Transverse colon (tissue), 4 donors: ENCODE measurements at regions not wholly inside any gene's neighbourhood (a gene's known extent, or its start where the extent isn't known, plus 50 kb on each side); places are given as distances from the start of the nearest gene placed in this dataset.

Source experiments
- DNase-seq: peaks from one replicate; pipeline ENCODE4 v3.0.0-alpha.2; 2019
- H3K27ac ChIP-seq, 4 donors: fragments of 200-600 bp; sonication (generic); 2 replicates each; pipeline ENCODE4 v1.5.1; 2016 to 2018; ENCODE audit warnings: inconsistent platforms in 4 of 4
- H3K27me3 ChIP-seq: fragments of 200-600 bp; sonication (generic); 2 replicates; pipeline ENCODE4 v1.5.1; 2017; ENCODE audit warnings: inconsistent platforms
- H3K36me3 ChIP-seq, 4 donors: fragments of 200-600 bp; sonication (generic); 2 replicates each; pipeline ENCODE4 v1.5.1; 2017 to 2019; ENCODE audit warnings: inconsistent platforms in 4 of 4
- H3K4me1 ChIP-seq, 4 donors: fragments of 200-600 bp; sonication (generic); 2 replicates each; pipeline ENCODE4 v1.5.1; 2017 to 2020; ENCODE audit warnings: inconsistent platforms in 4 of 4
- H3K4me3 ChIP-seq, 4 donors: fragments of 200-600 bp; sonication (generic); 1 replicate in 1 of 4; 2 replicates in 3 of 4; pipeline versions ENCODE4 v1.5.1 to v1.6.1; 2017 to 2019; ENCODE audit warnings: inconsistent platforms in 4 of 4
- H3K9me3 ChIP-seq, 2 donors: fragments of 200-600 bp; sonication (generic); 2 replicates each; pipeline ENCODE4 v1.5.1; 2017 to 2019; ENCODE audit warnings: inconsistent platforms in 2 of 2
- EP300 ChIP-seq: sonication (generic); formaldehyde crosslinking; IDR thresholded peaks from one replicate; pipeline ENCODE4 v1.6.1; 2017; ENCODE audit warnings: antibody characterized with exemption, low read depth
- POLR2A ChIP-seq: fragments of 450-650 bp; IDR thresholded peaks from one replicate; pipeline ENCODE4 v1.6.1; 2016; ENCODE audit warnings: antibody characterized with exemption, mild to moderate bottlenecking, moderate library complexity
- POLR2AphosphoS5 ChIP-seq, 3 donors: sonication (generic); formaldehyde crosslinking; IDR thresholded peaks; one replicate each; pipeline ENCODE4 v1.6.1; 2016; ENCODE audit warnings: antibody characterized with exemption in 3 of 3
- WGBS, 2 donors: methylation state at CpG; one replicate each; pipeline ENCODE4 v1.1.5; 2018; ENCODE audit warnings: low coverage in 1 of 2; 5-methylcytosine and 5-hydroxymethylcytosine counted together
- in situ Hi-C, 4 donors: fragments of 200-750 bp; cut with MboI; loops; one replicate each; pipeline versions ENCODE4 v1.15.0 to v1.15.1; 2017; ENCODE audit warnings: low sequenced_read_pairs in 3 of 4, low pct_ligation_motif_present in 1 of 4, low pct_unique_long_range_greater_than_20kb in 1 of 4
- intact Hi-C: fragments of 100-400 bp; cut with DNase I; formaldehyde crosslinking; loops from one replicate; pipeline ENCODE4 v1.15.1; 2023; ENCODE audit warnings: low total_unique reads
- TF ChIP-seq, protein P1 (sequence below), 5 experiments: fragments of 200-600 bp in 3 of 5; fragments of 450-650 bp in 2 of 5; sonication (generic) in 3 of 5; IDR thresholded peaks; 1 replicate in 2 of 5; 2 replicates in 3 of 5; pipeline ENCODE4 v1.5.1; 2016 to 2017; ENCODE audit warnings: antibody characterized with exemption in 5 of 5, inconsistent platforms in 3 of 5, mild to moderate bottlenecking in 2 of 5, moderate library complexity in 1 of 5

DNA sequence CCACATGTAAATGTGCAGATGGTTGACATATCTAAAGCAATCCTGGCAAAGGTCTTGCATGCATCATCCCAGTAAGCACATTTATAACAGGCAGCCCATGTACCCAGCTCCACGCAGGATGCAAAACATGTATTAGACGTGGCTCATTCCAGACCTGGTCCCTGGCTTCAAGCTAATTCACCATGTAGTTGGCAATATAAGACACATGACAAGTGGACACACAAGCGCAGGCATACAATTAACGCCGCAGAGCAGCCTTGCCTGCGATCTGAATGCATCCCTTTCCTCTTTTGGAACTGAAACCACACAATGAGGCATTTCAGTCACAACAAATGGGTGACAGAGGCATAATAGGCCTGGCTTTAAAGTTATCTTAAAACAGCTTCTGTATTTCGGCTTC lies 114.5 kb upstream of the TRIM2 start:
- in situ Hi-C loops = loop anchor here in 2 of 4 donors (5.0 to 25.0 kb wide), 3 partner anchors 38 to 242 kb away; no protein-coding TSS in a partner anchor
- intact Hi-C loops = loop anchor here (5.0 kb wide), 1 partner anchor 247 kb away; no protein-coding TSS in a partner anchor
- peaks cover 0 to 7% (median 0%) of the 10 kb centered on the region in 4 donors for H3K4me1 ChIP-seq

DNA sequence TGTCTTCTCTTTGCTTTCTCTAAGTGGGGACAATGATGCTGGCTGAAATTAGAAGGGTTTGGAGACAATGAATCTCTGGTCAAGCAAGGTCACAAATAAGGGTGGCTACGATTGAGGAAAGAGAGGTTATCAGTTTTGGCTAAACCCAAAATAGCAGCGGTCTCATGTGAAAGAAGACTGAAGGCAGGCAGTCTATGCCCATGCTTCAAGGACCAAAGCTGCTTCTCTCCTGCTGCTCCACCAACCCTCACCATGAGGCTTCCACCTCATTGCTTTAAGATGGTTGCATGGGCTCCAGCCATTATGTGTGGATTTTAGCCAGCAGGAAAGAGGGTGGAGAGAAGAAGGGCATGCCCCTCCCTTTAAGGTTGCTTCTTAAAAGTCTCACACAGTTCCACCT lies 114.1 kb upstream of the TRIM2 start:
- no peak for DNase-seq
- 88 to 95% methylated on average over 2 of the region's 2 CpGs for WGBS, 2 donors
- no peaks in the 10 kb centered on the region for H3K27me3 ChIP-seq
- H3K4me3 ChIP-seq = no peak overlapping the region
- in situ Hi-C loops = loop anchor here in 1 of 4 donors (25.0 kb wide), 1 partner anchor 228 kb away; no protein-coding TSS in a partner anchor
- TF ChIP-seq POLR2AphosphoS5 (IDR thresholded peaks at IDR 0.05) = no peak
- TF ChIP-seq, protein P1, sequence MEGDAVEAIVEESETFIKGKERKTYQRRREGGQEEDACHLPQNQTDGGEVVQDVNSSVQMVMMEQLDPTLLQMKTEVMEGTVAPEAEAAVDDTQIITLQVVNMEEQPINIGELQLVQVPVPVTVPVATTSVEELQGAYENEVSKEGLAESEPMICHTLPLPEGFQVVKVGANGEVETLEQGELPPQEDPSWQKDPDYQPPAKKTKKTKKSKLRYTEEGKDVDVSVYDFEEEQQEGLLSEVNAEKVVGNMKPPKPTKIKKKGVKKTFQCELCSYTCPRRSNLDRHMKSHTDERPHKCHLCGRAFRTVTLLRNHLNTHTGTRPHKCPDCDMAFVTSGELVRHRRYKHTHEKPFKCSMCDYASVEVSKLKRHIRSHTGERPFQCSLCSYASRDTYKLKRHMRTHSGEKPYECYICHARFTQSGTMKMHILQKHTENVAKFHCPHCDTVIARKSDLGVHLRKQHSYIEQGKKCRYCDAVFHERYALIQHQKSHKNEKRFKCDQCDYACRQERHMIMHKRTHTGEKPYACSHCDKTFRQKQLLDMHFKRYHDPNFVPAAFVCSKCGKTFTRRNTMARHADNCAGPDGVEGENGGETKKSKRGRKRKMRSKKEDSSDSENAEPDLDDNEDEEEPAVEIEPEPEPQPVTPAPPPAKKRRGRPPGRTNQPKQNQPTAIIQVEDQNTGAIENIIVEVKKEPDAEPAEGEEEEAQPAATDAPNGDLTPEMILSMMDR (IDR thresholded peaks at IDR 0.05) = no peak
- no peak for TF ChIP-seq EP300
- TF ChIP-seq POLR2A = no peak
- H3K4me1 ChIP-seq = peaks cover 0 to 4% (median 0%) of the 10 kb centered on the region in 4 donors
- H3K36me3 ChIP-seq = no peaks in the 10 kb centered on the region
- H3K27ac ChIP-seq = no peak overlapping the region
- no peaks in the 10 kb centered on the region for H3K9me3 ChIP-seq
- intact Hi-C loops = no loop called here

More for the DNA sequence above, 114.5 kb upstream of the TRIM2 start:
- Histone ChIP-seq H3K36me3 (no peaks in the 10 kb centered on the region), H3K9me3 (no peaks in the 10 kb centered on the region), H3K27me3 (no peaks in the 10 kb centered on the region), H3K4me3 (no peak overlapping the region), H3K27ac (no peak overlapping the region)
- DNase-seq = no peak
- TF ChIP-seq EP300 (no peak), POLR2AphosphoS5 (IDR thresholded peaks at IDR 0.05) (no peak), POLR2A (no peak)
- TF ChIP-seq, protein P1 (IDR thresholded peaks at IDR 0.05) = no peak
- WGBS, 2 donors = 81 to 92% methylated on average over 5 to 7 of the region's 7 CpGs

DNA sequence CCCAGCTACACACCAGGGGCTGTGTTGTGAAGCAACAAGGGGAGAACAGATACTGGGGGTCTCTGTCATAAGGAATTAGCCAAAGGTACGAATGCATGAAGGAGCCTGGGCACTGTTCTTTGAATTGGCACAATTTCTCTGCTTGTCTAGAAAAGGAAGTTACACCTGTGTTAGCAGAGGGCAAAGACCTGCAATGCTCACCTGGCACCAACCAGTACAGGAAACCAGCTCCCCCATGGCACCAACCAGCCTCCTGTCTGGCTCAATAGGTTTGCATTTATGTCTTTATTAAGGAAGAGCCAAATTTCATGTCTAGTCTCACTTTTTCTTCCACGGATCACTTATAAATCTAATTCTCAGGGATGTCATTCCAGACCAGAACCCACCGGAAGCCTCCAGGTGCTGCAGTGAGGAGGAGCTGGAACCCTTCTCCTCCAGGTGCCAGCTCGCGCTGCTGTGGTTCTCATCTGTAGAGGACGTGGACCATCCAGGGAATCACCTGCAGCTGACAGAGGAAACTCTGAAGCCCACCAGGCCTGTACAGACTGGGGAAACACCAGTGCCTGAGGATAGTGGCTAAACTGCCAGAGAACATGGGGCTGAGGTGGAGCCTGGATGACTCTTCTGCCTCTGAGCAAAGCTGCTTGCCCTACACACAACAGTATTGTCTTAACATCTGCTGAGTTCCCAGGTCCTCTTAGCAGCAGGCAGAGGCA lies 113.4 kb upstream of the TRIM2 start:
- H3K27me3 ChIP-seq = no peaks in the 10 kb centered on the region
- DNase-seq = no peak
- no peaks in the 10 kb centered on the region for H3K36me3 ChIP-seq
- TF ChIP-seq POLR2A = no peak
- no peak for TF ChIP-seq POLR2AphosphoS5 (IDR thresholded peaks at IDR 0.05)
- no peaks in the 10 kb centered on the region for H3K9me3 ChIP-seq
- H3K4me3 ChIP-seq = no peak overlapping the region
- intact Hi-C loops = no loop called here
- no peaks in the 10 kb centered on the region for H3K4me1 ChIP-seq
- in situ Hi-C loops = loop anchor here in 1 of 4 donors (25.0 kb wide), 1 partner anchor 229 kb away; no protein-coding TSS in a partner anchor
- WGBS, 2 donors = 84% methylated on average over 6 of the region's 6 CpGs; no CpG with 5 or more reads in 1 of the 2 donors
- H3K27ac ChIP-seq = no peak overlapping the region

DNA sequence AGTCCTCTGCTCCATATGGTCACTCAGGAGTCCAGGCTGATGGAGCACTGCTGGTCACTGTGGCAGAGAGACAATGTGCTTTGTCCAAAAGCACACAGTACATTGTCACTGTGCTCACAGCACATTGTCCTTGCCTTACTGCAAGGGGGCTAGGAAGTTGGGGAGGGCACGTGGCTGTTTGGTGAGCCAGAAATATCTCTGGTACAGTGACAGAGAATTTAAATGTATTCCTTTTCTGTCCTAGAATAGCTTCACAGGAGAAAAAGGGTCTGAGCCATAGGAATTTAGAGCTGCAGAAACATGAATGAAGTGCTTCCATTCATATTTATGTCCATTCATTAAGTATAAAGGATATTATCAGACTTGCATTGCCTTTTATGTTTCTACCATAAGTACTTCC lies 110.8 kb upstream of the TRIM2 start:
- no peaks in the 10 kb centered on the region for H3K36me3 ChIP-seq
- intact Hi-C loops (no loop called here), in situ Hi-C loops (loop anchor here in 1 of 4 donors (25.0 kb wide), 1 partner anchor 231 kb away; no protein-coding TSS in a partner anchor)
- no peaks in the 10 kb centered on the region for H3K27me3 ChIP-seq
- no peak overlapping the region for H3K27ac ChIP-seq
- no peaks in the 10 kb centered on the region for H3K9me3 ChIP-seq
- TF ChIP-seq POLR2AphosphoS5 (IDR thresholded peaks at IDR 0.05) (no peak), EP300 (no peak)
- TF ChIP-seq, protein P1 (IDR thresholded peaks at IDR 0.05) = no peak
- H3K4me1 ChIP-seq = no peaks in the 10 kb centered on the region
- WGBS, 2 donors = 78 to 87% methylated on average over 1 of the region's 1 CpG
- H3K4me3 ChIP-seq = no peak overlapping the region
- DNase-seq = no peak
